ENCODE measurements at regions not wholly inside any gene's neighbourhood (a gene's known extent, or its start where the extent isn't known, plus 50 kb on each side); places are given as distances from the start of the nearest gene placed in this dataset.

DNA sequence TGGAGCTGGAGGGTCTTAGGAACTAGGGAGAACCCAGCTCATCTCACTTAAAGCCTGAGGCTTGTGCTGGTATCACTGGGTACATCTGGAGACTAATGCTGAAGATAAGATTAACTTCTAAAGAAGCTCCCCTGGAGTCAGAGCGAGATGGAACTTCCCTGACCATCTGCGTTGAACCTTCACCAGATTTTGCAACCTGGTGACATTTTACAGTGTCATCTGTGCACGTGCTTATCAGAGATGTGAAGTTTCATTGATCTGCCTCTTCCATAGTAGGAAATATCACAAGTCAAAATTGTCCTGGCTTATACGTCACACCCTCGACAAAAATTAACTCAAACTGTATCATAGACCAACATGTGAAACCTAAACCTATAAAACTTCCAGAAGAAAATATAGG, 395.5 kb downstream of the SHQ1 start:
- no peak for DNase-seq

DNA sequence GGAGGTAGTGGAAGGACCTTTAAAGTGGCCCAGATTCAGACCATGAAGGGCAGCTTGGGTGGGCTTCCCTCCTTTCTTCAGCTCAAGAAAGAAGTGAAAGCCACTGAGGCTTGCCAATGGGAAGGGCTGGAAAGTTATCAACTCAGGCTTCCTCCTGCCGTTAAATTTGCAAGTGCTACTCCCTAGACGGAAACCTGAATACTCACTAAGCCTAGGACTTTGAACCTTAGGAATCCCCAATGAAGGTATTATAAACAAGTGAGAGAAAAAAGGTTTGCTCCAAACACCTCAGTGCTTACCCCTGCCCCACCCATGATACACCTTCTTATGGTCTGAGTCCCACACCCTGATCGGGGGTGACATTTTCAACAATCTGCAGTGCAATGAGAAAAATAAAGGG, 396.4 kb downstream of the SHQ1 start:
- no peak for DNase-seq

DNA sequence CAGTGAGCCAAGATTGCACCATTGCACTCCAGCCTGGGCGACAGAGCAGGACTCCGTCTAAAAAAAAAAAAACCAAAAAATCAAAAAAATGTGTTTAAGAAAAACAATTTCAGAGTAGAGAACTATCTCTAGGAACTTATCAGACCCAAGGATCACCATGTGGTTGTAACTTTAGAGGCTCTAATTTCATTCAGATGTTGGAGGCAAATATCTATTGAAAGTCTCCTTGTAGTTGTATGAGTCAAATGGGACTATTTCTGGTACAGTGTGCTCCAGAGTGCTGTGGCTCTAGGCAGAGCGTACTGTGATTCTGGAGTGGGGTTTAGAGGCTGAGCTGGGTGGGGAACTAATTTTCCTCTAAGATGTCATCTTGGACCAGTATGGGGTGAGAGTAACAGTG, 398.7 kb downstream of the SHQ1 start:
- DNase-seq, result no peak

DNA sequence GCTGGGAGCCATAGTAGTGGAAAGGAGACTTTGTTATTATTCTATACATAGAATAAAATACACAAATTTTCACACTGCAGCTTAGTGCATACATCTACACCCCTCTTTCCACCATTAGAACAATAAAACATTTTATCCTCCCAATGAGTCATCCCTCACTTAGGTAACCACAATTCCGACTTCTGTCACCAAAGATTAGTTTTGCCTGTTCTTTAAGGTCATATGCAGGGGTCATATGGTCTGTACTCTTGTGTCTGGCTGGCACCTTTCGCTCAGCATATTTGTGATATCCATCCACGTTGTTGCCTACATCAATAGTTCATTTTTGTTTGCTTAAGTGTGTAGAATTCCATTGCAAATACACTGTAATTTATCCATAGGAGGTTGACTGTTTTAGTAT, 399.4 kb downstream of the SHQ1 start:
- DNase-seq, result no peak

DNA sequence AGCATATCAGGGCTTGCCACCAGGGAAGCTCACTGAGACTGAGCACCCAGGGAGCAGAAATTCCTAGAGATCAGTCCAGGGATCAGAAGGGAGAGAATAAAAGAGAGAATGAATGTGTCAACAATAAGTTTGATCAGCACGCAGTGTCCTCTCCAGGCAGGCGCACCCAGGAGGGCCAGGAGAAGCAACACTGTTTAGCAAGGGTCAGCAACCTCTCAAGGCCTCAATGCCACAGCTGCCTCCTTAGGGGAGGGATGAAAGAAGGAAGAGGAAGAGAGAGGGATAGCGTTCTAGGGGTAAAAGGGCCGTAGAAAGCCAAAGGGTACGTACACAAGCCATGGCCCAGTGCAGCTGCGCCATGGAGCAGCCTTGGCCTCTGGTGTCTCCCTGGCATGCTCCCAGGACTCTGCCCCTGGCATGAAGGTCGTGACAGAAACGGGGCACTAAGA, 399.8 kb downstream of the SHQ1 start:
- no peak for DNase-seq

DNA sequence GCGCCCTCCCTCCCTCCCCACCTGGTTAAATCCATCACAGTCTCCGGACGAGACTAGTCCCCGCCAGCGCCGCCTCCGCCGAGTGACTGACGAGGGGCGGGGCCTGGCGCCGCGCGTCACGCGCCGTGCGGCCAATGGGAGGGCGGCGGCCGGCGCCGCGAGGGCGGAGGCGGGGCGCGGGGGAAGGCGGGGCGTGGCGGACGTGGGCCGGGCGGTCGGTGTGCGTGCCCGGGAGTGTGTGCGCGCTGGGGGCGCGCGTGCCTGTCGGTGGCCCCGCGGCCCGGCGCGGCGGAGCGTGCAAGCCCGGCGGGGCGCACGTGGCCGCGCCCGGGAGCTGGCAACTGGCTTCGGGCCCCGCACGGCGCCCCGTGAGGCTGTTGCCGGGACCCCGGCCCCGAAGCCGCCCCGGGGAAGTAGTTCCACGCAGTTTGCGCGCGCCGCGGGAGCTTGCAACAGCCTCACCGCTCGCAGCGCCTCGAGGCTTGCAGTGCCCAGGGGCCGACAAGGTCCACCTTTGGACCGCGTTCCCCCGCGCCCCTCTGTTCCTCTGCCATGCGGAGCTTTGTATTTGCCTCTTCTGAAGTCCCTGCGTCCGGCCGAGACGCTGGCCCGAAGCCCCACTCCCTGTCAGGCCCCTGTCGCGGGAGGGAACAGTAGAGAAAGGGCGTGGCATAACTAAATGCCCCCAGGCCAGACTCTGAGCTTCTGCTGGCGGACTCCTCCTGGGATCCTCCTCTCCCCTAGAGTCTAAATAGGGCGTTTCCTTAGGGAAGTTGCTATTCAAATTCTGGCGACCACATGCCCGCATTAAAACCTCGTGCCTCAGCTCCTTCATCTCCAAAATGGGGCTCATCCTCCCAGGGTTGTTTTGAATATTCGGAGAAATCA, 400.9 kb downstream of the SHQ1 start:
- DNase-seq, result peak; percentile 81 to 92

DNA sequence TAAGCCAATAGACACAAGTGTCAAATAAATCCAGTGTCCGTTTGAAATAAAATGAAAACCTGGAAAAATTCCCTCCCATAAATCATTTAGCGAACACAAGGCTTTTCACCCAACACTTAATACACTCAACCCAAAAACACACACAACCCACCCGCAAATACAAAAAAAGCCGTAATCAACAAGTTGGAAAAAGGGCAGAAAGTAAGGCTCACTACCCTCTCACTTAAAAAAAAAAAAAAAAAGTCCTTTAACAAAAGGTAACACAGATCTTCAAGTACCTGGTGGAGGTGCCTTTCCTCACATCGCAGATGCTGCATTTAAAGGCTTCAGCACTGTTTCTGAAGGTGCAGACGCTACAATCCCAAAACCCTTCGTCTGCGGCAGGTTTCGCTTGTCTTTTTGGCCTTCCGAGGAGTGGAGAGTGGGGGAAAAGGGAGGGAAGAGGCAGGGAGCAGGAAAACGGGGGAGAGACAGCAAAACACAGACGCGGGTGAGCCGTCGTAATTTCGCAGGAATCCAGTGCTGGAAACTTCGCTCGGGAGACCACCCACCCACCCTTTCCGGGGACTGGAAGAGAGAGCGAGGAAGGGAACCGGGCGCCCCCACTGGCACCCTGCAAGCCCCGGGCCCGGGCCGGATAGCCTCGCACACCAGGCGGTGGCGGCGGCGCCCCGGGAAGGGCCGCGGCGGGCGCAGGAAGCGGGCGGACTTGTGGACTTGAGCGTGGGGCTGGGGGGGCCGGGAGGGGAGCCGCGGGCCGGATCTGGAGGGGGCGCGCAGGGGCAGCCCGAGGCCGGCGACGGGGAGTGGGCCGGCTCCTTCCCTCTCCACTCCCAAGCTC, 401.8 kb downstream of the SHQ1 start, which contains the start of gene RYBP:
Gene RYBP (minus strand): TSS at position 404 of the 841 bp plus-strand sequence.
- DNase-seq, result peak; percentile 20 to 45

DNA sequence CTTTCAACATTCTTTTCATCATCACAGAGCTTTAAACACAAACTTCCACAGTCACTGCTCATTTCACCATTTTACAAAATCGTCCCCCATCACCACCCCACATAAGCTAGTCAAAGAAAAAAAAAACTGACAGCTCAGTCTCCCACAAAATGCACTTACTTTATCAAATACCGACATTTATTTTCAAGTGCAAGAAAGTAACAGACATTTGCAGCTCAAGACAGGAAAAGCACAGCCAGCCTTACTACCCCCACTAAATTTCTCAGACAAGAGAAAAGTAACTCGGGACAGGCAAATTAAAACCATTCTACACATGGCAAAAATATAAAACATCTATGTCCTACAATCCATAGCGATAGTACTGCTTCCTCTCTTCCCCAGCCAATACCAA, 402.4 kb downstream of the SHQ1 start:
- peak in 1 of 2 donors; percentile 21 for DNase-seq

DNA sequence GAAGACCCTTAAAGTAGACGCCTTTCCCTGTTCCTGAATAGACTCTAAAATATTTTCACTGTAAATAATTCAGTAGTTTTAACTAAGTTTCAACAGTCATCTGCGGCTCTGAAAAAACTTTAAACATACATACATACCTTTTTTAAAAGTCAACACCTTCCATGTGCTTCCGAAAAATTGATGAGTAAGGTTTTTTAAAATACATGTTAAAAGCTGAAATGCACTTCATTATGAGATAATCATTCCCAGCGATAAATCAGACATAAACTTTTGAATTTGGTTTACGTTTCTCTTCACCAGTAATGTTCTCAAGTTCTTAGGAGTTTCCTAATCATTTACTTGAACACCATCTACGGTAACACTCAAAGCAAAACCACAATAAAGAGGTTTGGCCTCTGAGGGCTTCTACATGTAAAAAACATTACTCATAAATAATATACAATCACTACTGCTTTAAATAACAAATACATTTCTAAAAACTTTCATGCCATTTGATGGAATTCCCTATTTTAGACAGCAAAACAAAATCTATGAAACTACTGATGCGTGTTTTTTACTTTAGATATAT, 403.5 kb downstream of the SHQ1 start:
- DNase-seq, result no peak

DNA sequence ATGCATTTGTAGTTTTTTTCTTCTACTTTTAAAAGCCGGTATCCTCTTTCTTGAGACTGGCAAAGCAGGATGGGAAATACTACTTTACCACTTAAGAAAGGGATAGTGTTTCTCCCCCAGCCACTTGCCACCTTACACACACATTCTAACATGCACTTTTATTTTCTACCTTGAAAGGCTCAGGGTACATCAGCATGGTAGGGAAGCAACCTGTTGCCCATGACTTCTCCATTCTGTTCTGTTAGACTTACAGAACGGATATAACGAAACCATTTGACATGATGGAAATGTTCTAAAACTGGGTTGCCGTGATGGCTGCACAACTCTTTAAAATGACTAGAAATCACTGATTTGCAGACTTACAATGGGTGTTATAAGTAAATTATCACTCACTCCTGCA, 405.5 kb downstream of the SHQ1 start:
- DNase-seq, result no peak

DNA sequence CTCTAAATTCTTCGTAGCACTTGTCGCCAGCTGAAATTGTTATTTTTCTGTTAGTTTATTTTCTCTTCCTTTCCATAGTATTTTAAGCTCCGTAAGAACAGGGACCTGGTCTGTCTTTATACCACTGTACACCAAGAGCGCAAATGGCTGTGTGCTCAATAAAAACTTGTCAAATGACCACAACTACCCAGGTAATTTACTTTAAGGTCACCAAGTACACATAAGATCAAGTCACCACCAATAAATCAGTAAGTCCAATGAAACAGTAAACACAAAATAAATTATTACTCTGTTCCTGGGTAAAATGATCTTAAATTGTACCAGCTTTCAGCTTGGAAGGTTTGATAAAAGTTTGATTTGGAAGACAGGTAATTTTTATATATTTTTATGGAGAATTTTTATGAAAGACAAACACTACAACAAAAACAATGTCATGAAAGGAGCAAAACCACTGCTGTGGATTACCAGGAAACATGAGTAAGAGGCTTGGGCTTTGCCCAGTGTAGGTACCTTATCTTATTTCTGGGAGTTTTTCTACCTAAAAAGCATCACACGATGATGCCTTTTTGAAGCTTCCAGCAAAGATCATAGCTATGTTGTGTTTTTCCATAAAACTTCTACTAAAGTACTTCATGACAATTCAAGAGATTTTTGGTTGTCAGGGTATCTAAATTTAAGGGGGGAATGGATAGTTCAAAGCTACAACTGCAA, 406.8 kb downstream of the SHQ1 start:
- no peak for DNase-seq

DNA sequence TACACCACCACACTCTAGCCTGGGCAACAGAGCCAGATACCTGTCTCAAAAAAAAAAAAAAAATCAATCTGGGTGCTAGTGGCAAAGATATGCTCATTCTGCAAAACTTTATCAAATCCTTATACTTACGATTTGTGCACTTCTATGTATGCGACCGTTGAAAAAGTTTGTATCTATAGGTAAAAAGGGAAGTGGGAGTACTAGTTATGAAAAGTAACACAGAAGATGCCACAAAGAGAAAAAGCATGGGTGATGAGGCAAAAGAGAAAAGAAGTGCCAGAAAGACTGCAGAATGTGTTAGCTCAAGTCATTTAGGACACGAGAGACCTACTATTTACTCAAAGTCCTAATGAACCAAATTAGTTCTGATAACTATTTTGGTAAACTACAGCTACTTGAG, 407.8 kb downstream of the SHQ1 start:
- DNase-seq, result no peak

DNA sequence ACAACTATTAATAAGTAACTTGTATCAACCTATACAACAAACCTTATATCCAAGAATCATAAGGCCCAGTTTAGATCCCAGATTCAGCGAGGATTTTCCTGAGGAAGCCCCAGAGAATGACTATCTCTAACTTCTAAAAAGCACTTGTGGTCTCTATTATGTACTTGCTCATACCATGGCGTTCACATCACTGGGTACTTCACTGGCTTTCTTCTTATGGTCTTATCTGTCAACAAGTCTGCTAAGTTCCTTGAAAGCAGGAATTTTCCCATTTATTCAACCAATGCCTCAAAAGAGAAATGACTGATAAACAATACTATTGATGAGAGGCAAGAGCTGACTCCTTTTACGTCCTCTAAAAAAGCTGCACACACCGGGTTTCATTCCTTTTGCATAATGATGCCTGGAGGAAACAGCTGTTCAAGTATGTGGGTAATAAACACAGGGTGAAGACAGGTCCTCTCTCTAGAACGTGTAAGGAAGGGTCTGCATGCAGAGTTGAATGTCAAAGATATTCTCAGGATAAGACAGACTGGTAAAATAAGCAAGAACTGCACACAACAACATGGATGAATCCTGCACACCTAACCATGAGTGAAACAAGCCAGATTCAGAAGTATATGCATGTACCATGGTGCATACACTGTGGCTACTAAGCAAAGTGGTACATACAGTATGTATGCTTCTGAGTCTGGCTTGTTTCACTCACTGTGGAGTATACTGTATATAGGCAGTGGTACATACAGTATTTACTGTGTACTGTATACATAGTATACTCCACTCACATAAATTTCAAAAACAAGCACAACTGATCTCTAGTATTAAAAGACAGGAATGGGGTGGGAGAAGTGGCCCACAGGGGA, 408.7 kb downstream of the SHQ1 start:
- DNase-seq, result no peak

DNA sequence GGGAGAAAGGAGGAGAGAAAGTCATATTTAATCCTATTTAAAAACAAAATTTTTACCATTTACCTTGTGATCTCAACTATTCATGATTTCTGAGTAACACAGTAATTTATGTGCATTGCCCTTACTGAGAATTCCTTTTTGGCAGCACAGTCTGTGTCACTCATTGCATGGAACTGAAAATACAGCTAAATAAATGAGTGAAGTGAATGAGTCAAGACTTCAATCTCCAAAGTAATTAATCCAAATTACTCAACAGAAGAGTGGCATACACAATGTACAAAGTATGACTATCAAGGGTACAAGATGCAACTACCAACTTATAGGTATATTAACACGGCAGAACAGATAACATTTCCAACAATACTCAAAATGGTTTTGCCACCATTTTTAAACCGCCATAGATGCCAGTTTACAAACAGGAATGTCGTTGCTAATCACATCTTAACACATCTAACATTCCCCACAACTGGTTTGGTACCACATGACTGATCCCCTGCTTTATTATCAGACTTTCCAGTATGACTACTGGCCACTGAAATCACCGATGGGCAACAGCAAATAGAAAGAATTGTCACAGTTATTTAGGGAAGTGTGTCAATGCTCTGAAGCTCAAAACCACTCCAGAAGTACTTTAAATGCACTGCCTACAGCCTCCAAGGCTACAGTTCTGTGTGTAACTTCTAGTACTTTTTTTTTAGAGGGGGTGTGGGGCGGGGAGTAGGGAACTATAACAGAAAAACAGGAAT, 410.4 kb downstream of the SHQ1 start:
- DNase-seq, result peak; percentile 60 to 72

DNA sequence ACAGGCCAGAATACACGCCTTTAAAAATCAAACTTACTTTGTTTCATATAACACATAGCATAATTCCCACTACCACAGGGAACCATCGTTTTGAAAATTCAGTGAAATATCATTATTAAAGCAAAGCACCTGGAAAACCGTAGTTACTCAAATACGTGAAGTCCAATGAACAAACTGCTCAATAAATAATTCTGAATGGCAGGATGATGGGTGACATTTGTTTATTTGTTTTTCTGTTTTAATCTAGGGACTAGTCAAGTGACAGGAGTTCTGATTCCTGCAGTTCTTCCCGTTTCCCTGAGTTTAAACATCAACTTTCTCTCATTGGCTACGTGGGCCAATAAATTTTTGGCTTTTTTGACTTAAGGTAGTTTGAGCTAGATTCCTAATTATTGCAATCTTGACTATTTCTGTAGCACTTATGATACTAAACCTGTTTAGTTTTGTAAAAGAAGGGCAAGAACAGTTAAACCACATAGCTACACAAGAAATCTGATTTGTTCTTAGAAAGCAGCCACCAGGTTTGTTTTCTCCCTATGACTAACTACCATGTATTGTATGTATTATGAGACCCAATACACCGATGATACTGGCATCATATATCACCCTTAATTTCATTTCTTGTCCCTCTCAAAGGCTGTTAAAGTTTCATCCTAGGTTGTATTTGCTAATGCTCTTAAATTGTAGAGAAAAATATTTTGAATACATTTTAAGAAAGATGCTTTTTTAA, 411.2 kb downstream of the SHQ1 start:
- DNase-seq, result no peak

DNA sequence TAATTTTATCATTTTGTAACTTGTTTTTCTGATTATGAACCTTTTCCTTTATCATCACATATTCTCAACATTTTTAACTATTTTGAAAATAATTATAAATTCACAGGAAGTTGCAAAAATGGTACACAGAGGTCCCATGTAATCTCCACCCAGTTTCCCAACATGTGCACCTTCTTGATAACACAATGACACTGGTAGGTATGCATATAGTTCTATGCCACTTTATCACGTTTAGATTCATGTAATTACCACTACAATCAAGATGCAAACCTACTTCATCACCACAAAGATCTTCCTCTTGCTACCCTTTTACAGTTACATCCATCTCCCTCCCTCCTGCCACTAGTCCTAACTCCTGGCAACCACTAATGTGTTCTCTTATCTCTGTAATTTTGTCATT, 413.9 kb downstream of the SHQ1 start:
- no peak for DNase-seq

DNA sequence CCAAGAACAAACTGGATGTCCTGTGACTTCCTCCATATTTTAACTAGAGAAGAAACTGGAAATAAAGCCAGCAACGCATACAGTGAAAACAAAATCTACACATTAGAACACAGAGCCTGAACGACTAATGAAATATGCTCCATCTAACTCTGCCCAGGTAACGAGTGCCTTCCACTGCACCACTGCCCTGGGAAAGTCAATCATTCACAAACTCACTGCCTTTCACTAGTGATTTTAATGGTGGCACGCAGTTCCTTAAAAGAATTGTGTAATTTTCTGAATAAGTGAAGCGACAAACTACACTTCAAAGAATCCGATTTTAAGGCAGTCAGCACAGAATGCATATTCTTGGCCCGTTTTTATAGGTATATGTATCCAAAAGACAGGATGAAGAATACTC, 416.0 kb downstream of the SHQ1 start:
- DNase-seq, result no peak

DNA sequence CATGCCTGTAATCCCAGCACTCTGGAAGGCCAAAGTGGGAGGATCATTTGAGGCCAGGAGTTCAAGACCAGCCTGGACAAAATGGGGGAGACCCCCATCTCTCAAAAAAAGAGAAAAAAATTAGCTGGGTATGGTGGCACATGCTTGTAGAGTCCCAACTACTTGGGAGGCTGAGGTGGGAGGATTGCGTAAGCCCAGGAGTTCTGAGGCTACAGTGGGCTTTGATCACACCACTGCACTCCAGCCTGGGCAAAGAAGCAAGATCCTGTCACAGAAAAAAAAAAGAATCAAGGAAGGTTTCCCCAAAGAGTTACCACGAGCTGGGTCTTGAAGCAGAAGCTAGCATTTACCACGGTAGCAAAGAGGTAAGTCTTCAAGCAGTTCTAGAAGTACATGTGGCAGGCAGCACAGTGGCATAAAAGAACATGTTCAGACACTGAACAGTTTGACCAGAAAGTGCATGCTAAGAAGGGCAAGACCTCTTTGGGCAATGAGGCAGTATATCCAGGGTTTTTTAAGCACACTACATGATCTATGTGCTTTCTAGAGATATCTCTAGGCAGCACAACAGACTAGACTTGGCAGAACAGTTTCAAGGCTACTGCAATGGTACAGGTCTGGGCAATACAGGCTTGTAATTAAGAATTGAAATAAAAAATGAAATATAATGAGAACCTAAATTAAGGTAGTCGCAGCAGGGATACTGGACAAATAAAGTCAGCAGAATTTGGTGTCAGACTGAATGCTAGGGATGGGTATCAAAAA, 418.5 kb downstream of the SHQ1 start:
- DNase-seq, result no peak

DNA sequence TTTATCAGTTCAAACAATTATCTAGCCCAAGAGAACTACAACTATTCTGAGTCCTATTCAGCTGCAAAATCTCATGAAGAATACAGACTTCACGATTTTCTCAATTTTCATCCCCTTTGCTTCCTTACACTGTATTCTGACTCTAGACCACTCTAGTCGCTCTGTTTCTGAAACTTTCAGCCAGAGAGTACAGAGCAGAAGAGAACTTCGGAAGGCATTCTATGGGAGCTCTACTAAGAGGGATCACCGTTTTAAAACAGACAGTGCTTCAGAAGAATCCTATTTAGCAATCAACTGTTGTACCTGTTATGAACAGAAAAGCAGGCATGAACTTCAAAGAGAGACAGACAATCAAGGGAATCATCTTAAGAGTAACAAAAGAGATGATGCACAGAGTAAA, 419.4 kb downstream of the SHQ1 start:
- no peak for DNase-seq

DNA sequence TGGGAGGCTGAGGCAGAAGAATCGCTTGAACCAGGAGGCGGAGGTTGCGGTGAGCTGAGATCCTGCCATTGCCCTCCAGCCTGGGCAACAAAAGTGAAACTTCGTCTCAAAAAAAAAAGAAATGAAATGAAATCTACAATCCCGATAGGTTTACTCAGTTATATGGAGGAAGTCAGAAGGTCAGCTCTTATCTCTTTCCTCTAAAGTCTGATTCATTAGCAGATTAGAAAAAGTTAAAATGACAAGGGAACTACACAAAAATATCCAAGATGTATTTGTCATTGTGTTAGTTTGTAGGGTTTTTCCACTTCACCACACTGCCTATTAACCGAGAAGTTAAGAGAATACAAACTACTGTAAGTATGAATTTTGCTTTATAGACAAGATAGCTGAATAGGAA, 420.6 kb downstream of the SHQ1 start:
- no peak for DNase-seq
